HCT116 (cell line): ENCODE measurements at regions not wholly inside any gene's neighbourhood (a gene's known extent, or its start where the extent isn't known, plus 50 kb on each side); places are given as distances from the start of the nearest gene placed in this dataset.
"Not testable (repeated sequence)": the region's sequence is repeated elsewhere in the genome, so short reads cannot be mapped to it uniquely, and the experiment has no call there.

ENCODE experiments used
- ATAC-seq: fragments of 200-7000 bp; cut with Tn5 transposase; 2 replicates; pipeline ENCODE4 v1.9.1; 2020; ENCODE audit warnings: mild to moderate bottlenecking, moderate library complexity
- BruUV-seq: library from RNA; stranded (reverse); fragments of 400-500 nt; replicated peaks from 2 replicates; lab custom pipeline; 2021; lab: Mats Ljungman, UMichigan
- CTCF ChIA-PET: fragments of 300-600 bp; sonication (Branson Sonifier 250); formaldehyde crosslinking; loops from one replicate; lab custom pipeline; 2021; ENCODE audit warnings: antibody characterized with exemption; lab: Charles Lee
- POLR2A ChIA-PET: fragments of 300-600, 350-600 bp; sonication (Branson Sonifier 250); formaldehyde crosslinking; loops from one replicate; lab custom pipeline; 2021; ENCODE audit warnings: antibody characterized with exemption; lab: Charles Lee
- RAD21 ChIA-PET, 2 experiments: fragments of 300-600 bp; sonication (Branson Sonifier 250); formaldehyde crosslinking; loops; one replicate each; lab custom pipeline; 2023; ENCODE audit warnings: low total read pairs in 2 of 2; ENCODE audit not compliant: uncharacterized antibody in 2 of 2, unreplicated experiment in 2 of 2, low non-redundant PET in 1 of 2; lab: Charles Lee
- DNase-seq: peaks from one replicate; pipeline ENCODE4 v3.0.0-alpha.2; 2010; ENCODE audit warnings: low read depth, low spot score
- H2AFZ ChIP-seq: fragments of 200-600 bp; shearing (Covaris generic), sonication (generic); 2 replicates; pipeline ENCODE4 v1.6.1; 2017; ENCODE audit warnings: low read depth, mixed run types, mixed read lengths, antibody characterized with exemption, low read length; ENCODE audit not compliant: poor library complexity, severe bottlenecking
- H3K27ac ChIP-seq: 2 replicates; pipeline ENCODE4 v1.5.1; 2012; ENCODE audit warnings: low read depth, low read length
- H3K27me3 ChIP-seq: fragments of 200-600 bp; sonication (generic); 2 replicates; pipeline ENCODE4 v1.6.1; 2016; ENCODE audit warnings: mixed run types, low read length, mixed read lengths; ENCODE audit not compliant: insufficient read depth
- H3K36me3 ChIP-seq, 2 experiments: fragments of 200-500 bp in 1 of 2; fragments of 200-600 bp in 1 of 2; sonication (Bioruptor generic) in 1 of 2; sonication (generic) in 1 of 2; 2 replicates each; pipeline versions ENCODE4 v1.5.1 to v1.6.1; 2014 to 2016; ENCODE audit warnings: low read length in 2 of 2, inconsistent platforms in 1 of 2, mixed read lengths in 1 of 2, mixed run types in 1 of 2; ENCODE audit not compliant: insufficient read depth in 2 of 2, control insufficient read depth in 1 of 2
- H3K4me1 ChIP-seq, 2 experiments: fragments of 200-600 bp in 1 of 2; sonication (generic) in 1 of 2; 2 replicates each; pipeline versions ENCODE4 v1.5.1 to v1.6.1; 2012 to 2017; ENCODE audit warnings: low read length in 2 of 2, inconsistent platforms in 1 of 2, mild to moderate bottlenecking in 1 of 2, mixed read lengths in 1 of 2, mixed run types in 1 of 2, moderate library complexity in 1 of 2; ENCODE audit not compliant: insufficient read depth in 2 of 2, control insufficient read depth in 1 of 2
- H3K4me2 ChIP-seq: fragments of 200-600 bp; sonication (generic); 2 replicates; pipeline ENCODE4 v1.6.1; 2017; ENCODE audit warnings: mixed run types, low read length, mixed read lengths
- H3K4me3 ChIP-seq, 2 experiments: fragments of 200-600 bp in 1 of 2; sonication (generic) in 1 of 2; replicated peaks in 1 of 2; 2 replicates each; pipeline ENCODE4 v1.5.1; 2011 to 2016; ENCODE audit warnings: low read length in 2 of 2, control low read depth in 1 of 2, low read depth in 1 of 2, mild to moderate bottlenecking in 1 of 2, mixed read lengths in 1 of 2, mixed run types in 1 of 2
- H3K79me2 ChIP-seq: fragments of 200-600 bp; sonication (generic); 2 replicates; pipeline ENCODE4 v1.6.1; 2017; ENCODE audit warnings: mild to moderate bottlenecking, mixed run types, low read length, moderate library complexity, mixed read lengths; ENCODE audit not compliant: insufficient read depth
- H3K9ac ChIP-seq: fragments of 200-600 bp; sonication (generic); 2 replicates; pipeline ENCODE4 v1.6.1; 2016; ENCODE audit warnings: low read length, mixed read lengths
- H3K9me2 ChIP-seq: fragments of 200-600 bp; sonication (generic), shearing (Covaris generic); 2 replicates; pipeline ENCODE4 v1.6.1; 2017; ENCODE audit warnings: mixed run types, mild to moderate bottlenecking, moderate library complexity; ENCODE audit not compliant: insufficient read depth
- H3K9me3 ChIP-seq, 2 experiments: fragments of 200-500 bp in 1 of 2; fragments of 200-600 bp in 1 of 2; sonication (Bioruptor generic) in 1 of 2; sonication (generic) in 1 of 2; 2 replicates each; pipeline ENCODE4 v1.6.1; 2014 to 2017; ENCODE audit warnings: low read length in 2 of 2, mixed read lengths in 2 of 2, inconsistent platforms in 1 of 2, low read depth in 1 of 2, mild to moderate bottlenecking in 1 of 2, mixed run types in 1 of 2, moderate library complexity in 1 of 2; ENCODE audit not compliant: control insufficient read depth in 1 of 2, insufficient read depth in 1 of 2
- H4K20me1 ChIP-seq: fragments of 200-600 bp; sonication (generic), shearing (Covaris generic); 2 replicates; pipeline ENCODE4 v1.6.1; 2017; ENCODE audit warnings: mixed run types, mild to moderate bottlenecking, moderate library complexity; ENCODE audit not compliant: insufficient read depth
- CBX3 ChIP-seq: IDR thresholded peaks from 2 replicates; pipeline ENCODE4 v1.6.1; 2012; ENCODE audit warnings: low read depth
- CEBPB ChIP-seq: IDR thresholded peaks from 2 replicates; pipeline ENCODE4 v1.6.1; 2012; ENCODE audit warnings: low read depth
- CTCF ChIP-seq, 3 experiments: fragments of 200-600 bp in 1 of 3; sonication (generic) in 1 of 3; IDR thresholded peaks in 2 of 3; conservative IDR thresholded peaks in 1 of 3; 2 replicates each; pipeline ENCODE4 v1.5.1; 2012 to 2017; ENCODE audit warnings: low read depth in 2 of 3, low read length in 2 of 3, antibody characterized with exemption in 1 of 3, borderline replicate concordance in 1 of 3, control low read depth in 1 of 3, mild to moderate bottlenecking in 1 of 3, mixed read lengths in 1 of 3, mixed run types in 1 of 3, moderate library complexity in 1 of 3; ENCODE audit not compliant: insufficient read depth in 1 of 3
- ELF1 ChIP-seq: IDR thresholded peaks from 2 replicates; pipeline ENCODE4 v1.6.1; 2012; ENCODE audit warnings: low read depth, borderline replicate concordance
- EZH2 ChIP-seq: fragments of 200-600 bp; sonication (generic); IDR thresholded peaks from 2 replicates; pipeline ENCODE4 v1.6.1; 2017; ENCODE audit warnings: antibody characterized with exemption, mixed run types
- EZH2phosphoT487 ChIP-seq: fragments of 200-600 bp; IDR thresholded peaks from 2 replicates; pipeline ENCODE4 v1.6.1; 2018; ENCODE audit warnings: antibody characterized with exemption, borderline replicate concordance
- FOSL1 ChIP-seq: IDR thresholded peaks from 2 replicates; pipeline ENCODE4 v1.6.1; 2012; ENCODE audit warnings: low read depth
- JUND ChIP-seq: IDR thresholded peaks from 2 replicates; pipeline ENCODE4 v1.6.1; 2012
- POLR2A ChIP-seq: IDR thresholded peaks from 2 replicates; pipeline ENCODE4 v1.7.0; 2011; ENCODE audit warnings: borderline replicate concordance; ENCODE audit not compliant: insufficient read depth, insufficient read length; ENCODE audit errors: extremely low read depth
- POLR2AphosphoS5 ChIP-seq: IDR thresholded peaks from 2 replicates; pipeline ENCODE4 v1.6.1; 2011; ENCODE audit warnings: mild to moderate bottlenecking, low read depth, low read length, moderate library complexity
- RAD21 ChIP-seq: IDR thresholded peaks from 2 replicates; pipeline ENCODE4 v1.6.1; 2012; ENCODE audit warnings: low read depth, mild to moderate bottlenecking
- SIN3A ChIP-seq: IDR thresholded peaks from 2 replicates; pipeline ENCODE4 v1.6.1; 2012; ENCODE audit warnings: low read depth
- SP1 ChIP-seq: IDR thresholded peaks from 2 replicates; pipeline ENCODE4 v1.6.1; 2012; ENCODE audit warnings: low read depth
- SRF ChIP-seq: IDR thresholded peaks from 2 replicates; pipeline ENCODE4 v1.6.1; 2012; ENCODE audit warnings: low read depth
- TCF7L2 ChIP-seq: IDR thresholded peaks from 2 replicates; pipeline ENCODE4 v1.7.0; 2011; ENCODE audit warnings: borderline replicate concordance, inconsistent platforms; ENCODE audit not compliant: insufficient read depth, insufficient read length; ENCODE audit errors: extremely low read depth
- ZFX ChIP-seq: fragments of 450-650 bp; IDR thresholded peaks from 2 replicates; pipeline ENCODE4 v1.6.1; 2017
- ZNF274 ChIP-seq: fragments of 200-500 bp; sonication (Bioruptor generic); IDR thresholded peaks from 2 replicates; pipeline ENCODE4 v1.6.1; 2014; ENCODE audit warnings: mild to moderate bottlenecking, low read depth, low read length, inconsistent platforms
- intact Hi-C: fragments of 100-400 bp; cut with micrococcal nuclease; formaldehyde crosslinking; loops from 2 replicates; pipeline ENCODE4 v1.10.0; 2022
- TF ChIP-seq, protein P1 (sequence below): IDR thresholded peaks from 2 replicates; pipeline ENCODE4 v1.6.1; 2012
- TF ChIP-seq, protein P2 (sequence below): IDR thresholded peaks from 2 replicates; pipeline ENCODE4 v1.6.1; 2012; ENCODE audit warnings: low read depth

DNA sequence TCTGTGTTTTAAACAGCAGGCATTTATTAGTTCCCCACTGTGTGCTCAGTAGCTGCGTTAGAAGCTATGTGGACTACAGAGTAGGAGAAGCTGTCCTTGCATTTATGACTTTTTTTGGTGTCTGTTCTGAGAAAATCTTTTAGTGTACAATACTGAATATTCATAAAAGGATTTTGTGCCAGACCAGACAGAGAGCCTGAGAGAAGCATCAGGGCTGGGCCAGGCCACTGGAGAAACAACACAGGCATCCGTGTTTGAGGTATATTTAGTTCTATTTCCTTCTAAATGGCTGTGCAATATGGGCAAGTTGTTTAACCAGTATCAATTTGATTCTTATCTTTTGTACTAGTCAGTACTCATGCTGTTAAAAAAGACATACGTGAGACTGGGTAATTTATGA lies 182.8 kb downstream of the SH2D4B start:
- CTCF ChIA-PET = no interaction called here
- RAD21 ChIA-PET = no interaction called here
- no peak overlapping the region for H3K4me2 ChIP-seq
- H3K27me3 ChIP-seq = no peaks in the 10 kb centered on the region
- no peak overlapping the region for H2AFZ ChIP-seq
- no peaks in the 10 kb centered on the region for H3K9me3 ChIP-seq
- H3K36me3 ChIP-seq = no peaks in the 10 kb centered on the region
- intact Hi-C loops = no loop called here
- no TSS peak for BruUV-seq
- no peaks in the 10 kb centered on the region for H4K20me1 ChIP-seq
- no peak for ATAC-seq
- DNase-seq = no peak
- no peaks in the 10 kb centered on the region for H3K4me1 ChIP-seq
- no peak overlapping the region for H3K4me3 ChIP-seq
- no peak overlapping the region for H3K9ac ChIP-seq
- H3K79me2 ChIP-seq = no peaks in the 10 kb centered on the region
- no peaks in the 10 kb centered on the region for H3K9me2 ChIP-seq
- TF ChIP-seq ELF1 (no peak), CBX3 (no peak), CEBPB (no peak), TCF7L2 (no peak), JUND (no peak), ZNF274 (no peak), SRF (no peak), POLR2A (no peak), SIN3A (no peak), SP1 (no peak), EZH2 (no peak), POLR2AphosphoS5 (no peak), EZH2phosphoT487 (no peak), ZFX (no peak), FOSL1 (no peak), RAD21 (no peak), CTCF (IDR thresholded peaks at IDR 0.05 in 2 of 3, conservative IDR thresholded peaks at IDR 0.05 in 1 of 3; ENCODE audit: borderline replicate concordance in 1 of 3, insufficient read depth in 1 of 3, low read depth in 2 of 3, low read length in 2 of 3) (no peak)
- TF ChIP-seq, protein P1, sequence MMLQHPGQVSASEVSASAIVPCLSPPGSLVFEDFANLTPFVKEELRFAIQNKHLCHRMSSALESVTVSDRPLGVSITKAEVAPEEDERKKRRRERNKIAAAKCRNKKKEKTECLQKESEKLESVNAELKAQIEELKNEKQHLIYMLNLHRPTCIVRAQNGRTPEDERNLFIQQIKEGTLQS = no peak
- TF ChIP-seq, protein P2, sequence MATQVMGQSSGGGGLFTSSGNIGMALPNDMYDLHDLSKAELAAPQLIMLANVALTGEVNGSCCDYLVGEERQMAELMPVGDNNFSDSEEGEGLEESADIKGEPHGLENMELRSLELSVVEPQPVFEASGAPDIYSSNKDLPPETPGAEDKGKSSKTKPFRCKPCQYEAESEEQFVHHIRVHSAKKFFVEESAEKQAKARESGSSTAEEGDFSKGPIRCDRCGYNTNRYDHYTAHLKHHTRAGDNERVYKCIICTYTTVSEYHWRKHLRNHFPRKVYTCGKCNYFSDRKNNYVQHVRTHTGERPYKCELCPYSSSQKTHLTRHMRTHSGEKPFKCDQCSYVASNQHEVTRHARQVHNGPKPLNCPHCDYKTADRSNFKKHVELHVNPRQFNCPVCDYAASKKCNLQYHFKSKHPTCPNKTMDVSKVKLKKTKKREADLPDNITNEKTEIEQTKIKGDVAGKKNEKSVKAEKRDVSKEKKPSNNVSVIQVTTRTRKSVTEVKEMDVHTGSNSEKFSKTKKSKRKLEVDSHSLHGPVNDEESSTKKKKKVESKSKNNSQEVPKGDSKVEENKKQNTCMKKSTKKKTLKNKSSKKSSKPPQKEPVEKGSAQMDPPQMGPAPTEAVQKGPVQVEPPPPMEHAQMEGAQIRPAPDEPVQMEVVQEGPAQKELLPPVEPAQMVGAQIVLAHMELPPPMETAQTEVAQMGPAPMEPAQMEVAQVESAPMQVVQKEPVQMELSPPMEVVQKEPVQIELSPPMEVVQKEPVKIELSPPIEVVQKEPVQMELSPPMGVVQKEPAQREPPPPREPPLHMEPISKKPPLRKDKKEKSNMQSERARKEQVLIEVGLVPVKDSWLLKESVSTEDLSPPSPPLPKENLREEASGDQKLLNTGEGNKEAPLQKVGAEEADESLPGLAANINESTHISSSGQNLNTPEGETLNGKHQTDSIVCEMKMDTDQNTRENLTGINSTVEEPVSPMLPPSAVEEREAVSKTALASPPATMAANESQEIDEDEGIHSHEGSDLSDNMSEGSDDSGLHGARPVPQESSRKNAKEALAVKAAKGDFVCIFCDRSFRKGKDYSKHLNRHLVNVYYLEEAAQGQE = no peak
- POLR2A ChIA-PET = no interaction called here
- no peak overlapping the region for H3K27ac ChIP-seq

DNA sequence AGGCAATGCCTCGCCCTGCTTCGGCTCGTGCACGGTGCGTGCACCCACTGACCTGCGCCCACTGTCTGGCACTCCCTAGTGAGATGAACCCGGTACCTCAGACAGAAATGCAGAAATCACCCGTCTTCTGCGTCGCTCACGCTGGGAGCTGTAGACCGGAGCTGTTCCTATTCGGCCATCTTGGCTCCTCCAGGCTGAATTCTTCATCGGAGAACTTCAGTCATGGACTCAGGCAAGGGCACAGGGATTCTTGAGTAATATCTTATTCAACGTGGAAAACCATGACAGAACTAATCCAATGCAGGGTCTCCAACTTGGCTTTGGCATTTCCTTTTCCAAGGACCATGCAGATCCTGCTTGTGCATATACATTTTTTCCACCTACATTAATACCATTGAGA lies 190.7 kb downstream of the SH2D4B start:
- H3K4me2 ChIP-seq, H3K9me2 ChIP-seq, H4K20me1 ChIP-seq, H3K9me3 ChIP-seq, H3K79me2 ChIP-seq, intact Hi-C loops, CTCF ChIA-PET, H3K27me3 ChIP-seq, H3K4me1 ChIP-seq, H2AFZ ChIP-seq, DNase-seq, RAD21 ChIA-PET, POLR2A ChIA-PET, H3K4me3 ChIP-seq, ATAC-seq, BruUV-seq, H3K36me3 ChIP-seq, H3K9ac ChIP-seq, H3K27ac ChIP-seq: not testable (repeated sequence)
